Neural progenitor cell (in vitro differentiated cells): ENCODE measurements at regions not wholly inside any gene's neighbourhood (a gene's known extent, or its start where the extent isn't known, plus 50 kb on each side); places are given as distances from the start of the nearest gene placed in this dataset.

Experiments used
- CTCF ChIP-seq: fragments of 200-600 bp; sonication (generic); IDR thresholded peaks from 2 replicates; pipeline ENCODE4 v1.5.1; 2017; ENCODE audit warnings: antibody characterized with exemption, mild to moderate bottlenecking
- EZH2 ChIP-seq: fragments of 200-600 bp; sonication (generic); IDR thresholded peaks from 2 replicates; pipeline ENCODE4 v1.6.1; 2017; ENCODE audit warnings: antibody characterized with exemption, mild to moderate bottlenecking, moderate library complexity
- EZH2phosphoT487 ChIP-seq: fragments of 200-600 bp; sonication (generic); IDR thresholded peaks from 2 replicates; pipeline ENCODE4 v1.6.1; 2017; ENCODE audit warnings: antibody characterized with exemption

- TF ChIP-seq CTCF (no peak), EZH2 (no peak), EZH2phosphoT487 (no peak)
Observed at GRCh38 chr18:65039578-65039977, 711.2 kb upstream of the CDH7 start.
